SH-SY5Y (cell line): ENCODE measurements at regions not wholly inside any gene's neighbourhood (a gene's known extent, or its start where the extent isn't known, plus 50 kb on each side); places are given as distances from the start of the nearest gene placed in this dataset.

ENCODE experiments used
- GATA2 ChIP-seq: IDR thresholded peaks from 2 replicates; pipeline ENCODE4 v1.6.1; 2011; ENCODE audit warnings: mild to moderate bottlenecking, low read depth, low read length
- GATA3 ChIP-seq: IDR thresholded peaks from 2 replicates; pipeline ENCODE4 v1.6.1; 2011; ENCODE audit warnings: low read depth, mild to moderate bottlenecking, low read length, moderate library complexity

DNA sequence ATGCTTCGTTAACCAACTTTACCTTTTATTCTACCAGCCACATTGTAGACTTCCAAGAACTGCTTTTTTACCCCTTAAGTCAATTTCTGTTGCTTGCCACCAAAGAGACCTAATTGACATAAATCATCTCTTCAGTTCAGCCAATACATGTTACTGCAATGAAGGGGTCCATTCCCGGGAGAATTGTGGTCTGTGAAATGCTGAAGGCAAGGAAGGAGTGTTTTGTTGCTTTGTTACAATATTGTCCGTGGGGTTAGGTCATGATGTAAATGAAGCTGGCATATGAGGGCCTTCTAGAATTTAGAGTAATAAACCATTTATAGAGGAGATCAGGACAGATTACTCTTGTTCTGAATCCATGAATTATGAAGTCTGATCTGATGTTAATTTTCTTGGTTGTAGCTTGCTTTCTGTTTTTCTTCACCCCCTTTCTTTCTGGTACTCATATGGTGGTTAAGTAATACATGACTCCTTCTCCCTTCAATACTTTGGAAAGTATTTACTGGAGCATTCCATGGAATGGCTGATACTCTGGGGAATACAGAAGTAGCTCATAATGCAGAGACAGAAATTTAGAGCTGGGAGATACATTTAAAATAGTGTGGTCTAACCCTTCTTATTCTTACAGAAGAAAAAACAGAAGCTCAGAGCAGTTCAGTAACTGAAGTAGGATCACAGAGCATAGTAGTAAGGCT, 297.0 kb upstream of the CLINT1 start:
- TF ChIP-seq GATA2, result no peak
- TF ChIP-seq GATA3, result no peak

- TF ChIP-seq GATA3 (no peak), GATA2 (no peak)
Observed at GRCh38 chr5:158155067-158155466, 296.1 kb upstream of the CLINT1 start.

- TF ChIP-seq GATA2, result no peak
- no peak for TF ChIP-seq GATA3
Observed at GRCh38 chr5:158154226-158155005, 295.5 kb upstream of the CLINT1 start.

GRCh38 chr5:158153508-158153907, 294.6 kb upstream of the CLINT1 start:
- TF ChIP-seq GATA3 (no peak), GATA2 (no peak)

DNA sequence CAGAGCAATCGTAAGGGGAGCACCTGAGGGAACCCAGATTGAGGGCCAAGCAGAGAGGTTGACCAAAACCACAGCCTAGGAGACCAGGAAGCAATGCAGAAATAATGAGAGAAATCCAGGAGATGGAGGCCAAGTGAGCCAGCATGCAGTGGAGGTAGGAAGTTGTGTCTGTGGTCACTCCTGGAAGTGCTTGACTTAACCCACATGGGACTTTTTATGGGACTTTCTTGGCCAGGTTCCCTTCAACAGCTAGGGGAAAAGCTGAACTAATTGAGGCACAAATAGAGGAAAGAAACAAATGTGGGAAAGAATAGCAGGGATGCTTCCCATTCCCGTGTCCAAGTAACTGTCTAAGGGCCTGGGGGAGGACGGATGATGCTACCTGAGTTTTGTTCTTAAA, 293.2 kb upstream of the CLINT1 start:
- TF ChIP-seq GATA2 (no peak), GATA3 (no peak)

DNA sequence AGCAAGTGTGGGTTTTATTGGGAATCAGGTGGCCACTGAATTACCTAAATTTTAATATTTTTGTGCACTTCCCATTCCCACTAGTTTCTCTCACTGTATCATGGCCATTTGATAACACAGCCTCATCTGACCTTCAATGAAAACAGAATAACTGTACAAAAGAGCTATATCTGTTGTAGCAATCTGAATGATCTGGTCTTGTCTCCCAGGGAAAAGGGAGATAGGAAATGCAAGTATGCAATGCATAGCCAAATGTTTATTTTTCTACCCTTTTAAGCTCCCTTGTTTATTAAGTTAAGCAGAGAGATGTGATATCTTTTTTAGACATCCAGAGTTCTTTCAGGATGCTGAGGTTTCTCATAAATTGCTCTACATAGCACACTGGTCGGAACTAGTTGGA, 288.3 kb upstream of the CLINT1 start:
- peak; percentile 83 for TF ChIP-seq GATA2
- TF ChIP-seq GATA3, result peak; percentile 80

DNA sequence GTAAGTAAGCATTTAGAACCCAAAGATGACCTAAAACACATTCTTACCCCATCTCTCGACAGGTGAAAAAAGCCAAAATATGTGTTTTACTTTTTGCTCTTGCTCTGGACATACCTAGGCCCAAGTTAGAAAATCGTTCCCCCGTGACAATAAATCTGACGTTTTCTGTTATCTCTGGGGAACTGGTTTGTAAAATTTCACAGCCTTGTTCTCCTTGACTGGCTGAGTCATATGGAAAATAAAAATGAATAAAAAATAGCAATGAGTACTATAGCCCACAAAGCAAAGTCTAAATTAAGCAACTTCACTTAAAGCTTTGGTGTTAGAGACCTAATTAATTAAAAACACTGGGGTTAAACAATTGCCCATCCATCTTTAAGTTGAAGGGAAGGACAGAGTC, 286.9 kb upstream of the CLINT1 start:
- TF ChIP-seq GATA2, result no peak
- TF ChIP-seq GATA3, result no peak

DNA sequence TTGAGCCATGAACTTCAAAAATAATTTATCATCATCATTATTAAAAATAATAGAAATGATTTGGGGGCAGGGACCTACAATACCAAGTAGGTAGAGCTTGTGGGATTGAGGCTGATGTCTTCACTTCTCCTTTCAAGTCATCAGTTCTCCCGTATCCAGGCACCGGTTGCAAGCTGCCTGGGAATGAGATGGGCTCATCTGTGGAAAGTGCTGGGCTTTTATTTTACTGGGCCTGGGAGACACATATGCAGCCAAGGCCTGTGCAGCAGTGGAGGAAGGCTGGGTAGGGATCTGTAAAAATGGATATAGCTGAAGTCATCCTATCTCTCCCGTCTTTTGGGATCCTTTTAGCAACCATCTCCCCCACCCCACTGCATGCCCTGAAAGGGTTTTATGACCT, 284.1 kb upstream of the CLINT1 start:
- TF ChIP-seq GATA3 (no peak), GATA2 (no peak)

DNA sequence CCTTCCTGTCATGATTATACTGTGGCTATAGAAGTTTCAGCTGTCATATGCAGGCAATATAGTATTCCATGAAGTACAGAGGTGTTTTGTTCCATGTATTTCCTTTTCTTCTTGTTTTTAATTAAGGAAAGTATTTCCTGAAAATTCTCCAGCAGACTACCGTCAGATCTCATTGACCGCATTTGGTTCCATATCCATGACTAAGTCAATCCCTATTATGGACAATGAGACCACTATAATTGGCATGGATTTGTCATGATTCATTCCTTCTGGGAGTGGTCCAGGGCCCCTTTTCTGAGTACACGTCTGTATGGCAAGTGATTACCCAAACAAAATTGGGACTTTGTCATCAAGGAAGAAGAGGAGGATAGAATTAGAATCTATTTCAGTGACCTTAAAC, 283.2 kb upstream of the CLINT1 start:
- no peak for TF ChIP-seq GATA2
- TF ChIP-seq GATA3, result no peak

- TF ChIP-seq GATA3, result no peak
- no peak for TF ChIP-seq GATA2
Observed at GRCh38 chr5:158140120-158140731, 281.3 kb upstream of the CLINT1 start.

DNA sequence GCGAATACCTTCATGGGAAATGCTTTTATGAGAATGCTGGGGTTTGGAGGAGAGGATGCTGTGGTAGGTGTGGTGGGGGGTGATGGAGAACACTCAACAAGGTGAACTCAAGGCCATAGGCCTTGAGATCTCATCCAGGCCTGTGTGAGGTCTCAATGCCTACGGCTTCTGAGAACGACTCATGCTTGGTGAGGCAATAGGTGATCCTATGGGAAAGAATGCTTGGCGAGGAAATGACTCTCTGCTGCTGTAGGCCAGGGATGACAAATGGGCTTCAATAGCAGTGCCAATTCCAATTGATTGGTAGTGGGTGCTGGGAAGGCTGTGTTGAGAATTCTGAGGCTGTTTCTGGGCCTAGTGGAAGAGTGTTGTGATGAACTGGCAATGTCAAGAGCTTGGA, 280.2 kb upstream of the CLINT1 start:
- TF ChIP-seq GATA3 (no peak), GATA2 (no peak)

GRCh38 chr5:158135682-158136179, 276.8 kb upstream of the CLINT1 start:
- no peak for TF ChIP-seq GATA2
- TF ChIP-seq GATA3, result no peak

GRCh38 chr5:158133369-158133768, 274.4 kb upstream of the CLINT1 start:
- TF ChIP-seq GATA3 (no peak), GATA2 (0 out of 2 replicates have a peak, but pooled peaks have one; percentile 2)

DNA sequence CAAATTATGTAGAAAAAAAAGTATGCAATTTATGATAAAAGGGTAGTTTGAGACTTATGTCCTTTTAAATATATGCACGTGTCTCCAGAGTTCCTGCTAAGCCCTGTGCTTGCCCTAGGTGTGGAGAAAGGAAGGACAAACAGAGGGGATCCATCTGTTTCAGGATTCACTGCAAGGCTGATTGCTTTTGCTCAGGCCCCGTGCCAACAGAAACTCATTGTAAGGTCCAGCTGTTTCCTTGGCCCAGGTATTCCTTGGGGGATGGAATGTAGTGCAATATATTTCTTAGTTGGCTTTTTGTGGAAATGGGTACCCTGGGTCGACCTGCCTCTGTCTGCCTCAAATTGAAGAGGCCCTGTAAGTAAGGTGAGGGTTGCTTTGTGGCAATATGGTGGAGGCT, 268.6 kb upstream of the CLINT1 start:
- TF ChIP-seq GATA2 (no peak), GATA3 (no peak)
